Activated naive CD8-positive, alpha-beta T cell treated with anti-CD3 and anti-CD28 coated beads, Interleukin-2, amount 50 U/mL, for 16 hours (primary cell): ENCODE measurements at regions not wholly inside any gene's neighbourhood (a gene's known extent, or its start where the extent isn't known, plus 50 kb on each side); places are given as distances from the start of the nearest gene placed in this dataset.
A peak's percentile ranks its signal among the peaks of the same experiment; 100 is the strongest.

Source experiments
- DNase-seq: peaks from one replicate; pipeline ENCODE4 v3.0.0-alpha.2; 2020; ENCODE audit warnings: low read depth, low spot score

GRCh38 chr7:25550149-25550548 is 321.9 kb upstream of the NPVF start:
- no peak for DNase-seq

- DNase-seq, result no peak
These were observed 324.7 kb upstream of the NPVF start for GRCh38 chr7:25552998-25553397.

- DNase-seq, result no peak
These were observed 325.4 kb upstream of the NPVF start for GRCh38 chr7:25553580-25554291.

GRCh38 chr7:25557379-25557917 is 329.2 kb upstream of the NPVF start:
- no peak for DNase-seq

GRCh38 chr7:25557930-25558329 is 329.6 kb upstream of the NPVF start:
- DNase-seq, result no peak

- no peak for DNase-seq
These were observed 330.3 kb upstream of the NPVF start for GRCh38 chr7:25558605-25559004.

- DNase-seq, result no peak
These were observed 331.5 kb upstream of the NPVF start for GRCh38 chr7:25559581-25560367.

- no peak for DNase-seq
These were observed 334.4 kb upstream of the NPVF start for GRCh38 chr7:25562673-25563182.

- no peak for DNase-seq
These were observed 336.7 kb upstream of the NPVF start for GRCh38 chr7:25565002-25565401.

GRCh38 chr7:25565949-25566348 is 337.7 kb upstream of the NPVF start:
- DNase-seq, result peak; percentile 25

GRCh38 chr7:25567430-25567829 is 339.1 kb upstream of the NPVF start:
- no peak for DNase-seq

GRCh38 chr7:25569765-25570164 is 341.5 kb upstream of the NPVF start:
- DNase-seq, result no peak

GRCh38 chr7:25572423-25572822 is 344.1 kb upstream of the NPVF start:
- no peak for DNase-seq

- DNase-seq, result no peak
These were observed 346.5 kb upstream of the NPVF start for GRCh38 chr7:25574828-25575227.

GRCh38 chr7:25575634-25576033 is 347.3 kb upstream of the NPVF start:
- DNase-seq, result no peak

- DNase-seq, result no peak
These were observed 350.9 kb upstream of the NPVF start for GRCh38 chr7:25578991-25579777.

GRCh38 chr7:25579778-25580075 is 351.4 kb upstream of the NPVF start:
- DNase-seq, result no peak

GRCh38 chr7:25580141-25580540 is 351.9 kb upstream of the NPVF start:
- DNase-seq, result no peak

- no peak for DNase-seq
These were observed 355.3 kb upstream of the NPVF start for GRCh38 chr7:25583621-25584020.

GRCh38 chr7:25584112-25584938 is 356.0 kb upstream of the NPVF start:
- no peak for DNase-seq

GRCh38 chr7:25586513-25586912 is 358.2 kb upstream of the NPVF start:
- no peak for DNase-seq
